Fibroblast of skin of left quadriceps (primary cell): ENCODE measurements at regions not wholly inside any gene's neighbourhood (a gene's known extent, or its start where the extent isn't known, plus 50 kb on each side); places are given as distances from the start of the nearest gene placed in this dataset.

Experiments used
- DNase-seq, 2 experiments: peaks; one replicate each; pipeline ENCODE4 v3.0.0-alpha.2; 2013; ENCODE audit warnings: low read depth in 2 of 2

DNA sequence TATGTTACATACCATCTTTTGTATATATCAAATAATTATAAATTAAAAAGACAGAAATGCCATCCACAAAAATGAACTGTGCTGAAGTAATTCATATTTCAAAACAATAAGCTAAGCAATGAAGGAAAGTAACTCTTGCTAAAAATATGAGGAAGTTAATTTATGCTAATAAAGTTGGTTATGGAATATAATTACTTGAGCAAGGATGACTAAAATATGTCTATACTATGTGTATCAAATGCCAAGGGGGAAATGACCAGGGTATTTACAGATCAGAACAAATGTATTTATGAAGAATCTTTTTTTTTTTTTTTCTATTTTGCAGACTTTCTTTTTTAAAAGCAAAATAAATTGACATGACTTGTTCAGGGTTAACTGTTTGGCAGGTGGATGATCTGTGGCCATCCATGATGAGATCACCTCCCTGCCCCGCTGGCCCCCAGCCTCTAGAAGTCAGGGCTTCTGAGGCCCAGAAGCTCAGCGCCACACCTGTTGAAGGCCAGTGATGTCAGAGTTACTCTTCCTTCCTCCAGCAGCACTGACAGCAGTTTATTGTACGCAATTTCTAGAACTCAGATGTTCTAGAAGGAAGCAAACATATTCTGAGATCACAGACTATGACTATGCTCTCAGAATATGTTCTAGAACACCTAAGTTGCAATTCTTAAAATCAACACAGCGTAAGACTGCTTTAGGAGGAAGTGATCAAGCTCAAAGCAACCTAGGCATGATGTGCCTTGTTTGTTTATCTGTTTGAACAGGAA lies 196.1 kb upstream of the KLF14 start:
- DNase-seq = no peak

DNA sequence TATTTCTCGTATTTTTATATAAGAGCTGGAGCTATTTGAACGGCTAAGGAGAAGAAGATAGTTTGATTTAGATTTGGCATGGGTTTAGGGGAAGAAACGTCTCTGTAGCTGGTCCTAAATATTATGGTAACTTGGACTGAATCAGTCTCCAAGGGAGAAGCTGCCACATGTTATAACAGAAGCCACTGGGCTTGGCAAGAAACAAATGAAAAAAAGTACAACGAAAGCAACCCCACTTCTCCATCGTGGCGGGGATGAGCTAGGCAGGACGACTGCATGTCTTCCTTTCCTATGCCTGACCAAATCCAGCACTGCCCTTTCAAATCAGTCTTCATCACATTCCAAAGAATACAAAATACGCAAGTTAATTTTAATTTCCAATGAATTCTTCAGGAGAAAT lies 196.7 kb upstream of the KLF14 start:
- DNase-seq = no peak

DNA sequence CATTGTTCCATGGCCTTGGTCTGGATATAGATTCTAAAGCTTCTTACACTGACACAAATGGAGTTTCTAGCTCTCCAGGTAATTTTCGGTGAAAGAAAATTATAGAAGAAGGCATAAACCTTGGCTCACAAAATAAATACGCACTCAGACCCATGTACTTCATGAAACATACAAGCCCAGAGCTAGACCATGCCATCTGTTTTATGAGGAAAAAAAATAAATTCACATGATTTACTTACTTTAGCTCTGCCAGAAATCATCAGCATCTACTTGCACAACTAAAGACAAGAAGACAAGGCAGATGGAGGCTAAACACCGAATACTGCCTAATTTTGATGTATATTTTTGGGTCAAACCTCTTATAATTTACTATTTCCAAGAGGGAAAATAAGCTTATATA lies 197.4 kb upstream of the KLF14 start:
- no peak for DNase-seq

DNA sequence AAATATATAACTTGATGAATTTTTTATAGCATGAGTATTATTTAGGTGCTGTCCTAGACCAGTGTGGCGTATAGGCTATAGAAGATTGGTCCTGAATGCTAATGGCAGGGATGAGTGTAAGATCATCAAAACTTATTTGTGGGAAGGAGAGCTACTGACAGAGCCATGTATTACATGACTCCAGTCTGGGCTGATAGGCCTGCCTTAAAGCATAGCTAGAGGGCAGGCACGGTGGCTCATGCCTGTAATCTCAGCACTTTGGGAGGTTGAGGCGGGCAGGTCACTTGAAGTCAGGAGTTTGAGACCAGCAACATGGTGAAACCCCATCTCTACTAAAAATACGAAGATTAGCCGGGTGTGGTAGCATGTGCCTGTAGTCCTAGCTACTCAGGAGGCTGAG lies 198.1 kb upstream of the KLF14 start:
- no peak for DNase-seq

DNA sequence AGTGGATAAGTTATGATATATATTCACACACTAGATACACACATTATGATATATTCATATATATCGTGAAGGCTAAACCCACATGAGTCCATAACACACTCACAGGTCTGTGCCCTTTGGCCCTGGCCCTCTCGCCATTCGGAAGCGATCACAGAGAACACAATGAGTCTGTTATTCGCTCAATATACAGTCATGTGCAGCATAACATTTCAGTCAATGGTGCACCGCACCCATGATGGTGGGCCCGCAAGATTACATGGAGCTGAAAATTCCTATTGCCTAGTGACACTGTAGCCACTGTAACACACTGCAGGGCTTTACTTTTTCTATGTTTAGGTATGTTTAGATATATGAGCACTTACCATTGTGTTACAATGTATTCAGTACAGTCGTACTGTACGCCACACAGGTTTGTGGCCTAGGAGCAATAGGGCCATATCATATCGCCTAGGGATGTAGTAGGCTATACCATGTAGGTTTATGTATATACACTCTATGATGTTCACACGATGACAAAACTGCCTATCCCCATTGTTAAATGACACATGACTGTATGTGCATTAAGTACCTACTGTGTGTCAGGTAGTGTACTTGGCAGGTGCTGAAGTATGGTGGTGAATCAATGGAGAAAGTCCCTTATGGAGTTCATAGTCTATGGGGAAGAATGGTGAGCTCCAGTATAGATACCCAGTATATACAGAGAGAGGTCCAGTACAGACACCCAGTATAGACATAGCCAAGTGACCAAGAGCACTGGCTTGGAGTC lies 198.8 kb upstream of the KLF14 start:
- DNase-seq = no peak

DNA sequence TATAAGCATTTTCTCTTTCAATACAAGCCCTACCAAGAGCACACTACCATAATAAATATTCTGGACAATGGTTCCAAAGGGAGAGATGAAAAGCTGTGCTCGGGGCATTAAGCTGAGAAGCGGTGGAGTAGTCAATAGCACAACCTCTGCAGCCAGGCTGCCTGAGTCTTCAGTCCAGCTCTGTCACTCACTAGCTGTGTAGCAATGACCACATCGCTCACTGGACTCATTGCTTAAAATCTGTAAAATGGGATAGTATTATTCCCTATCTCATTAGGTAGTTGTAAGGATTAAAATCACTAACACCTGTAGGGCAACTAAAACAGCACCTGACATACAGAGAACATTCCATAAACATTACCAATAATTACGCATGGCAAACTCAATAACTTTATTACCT lies 199.9 kb upstream of the KLF14 start:
- no peak for DNase-seq

DNA sequence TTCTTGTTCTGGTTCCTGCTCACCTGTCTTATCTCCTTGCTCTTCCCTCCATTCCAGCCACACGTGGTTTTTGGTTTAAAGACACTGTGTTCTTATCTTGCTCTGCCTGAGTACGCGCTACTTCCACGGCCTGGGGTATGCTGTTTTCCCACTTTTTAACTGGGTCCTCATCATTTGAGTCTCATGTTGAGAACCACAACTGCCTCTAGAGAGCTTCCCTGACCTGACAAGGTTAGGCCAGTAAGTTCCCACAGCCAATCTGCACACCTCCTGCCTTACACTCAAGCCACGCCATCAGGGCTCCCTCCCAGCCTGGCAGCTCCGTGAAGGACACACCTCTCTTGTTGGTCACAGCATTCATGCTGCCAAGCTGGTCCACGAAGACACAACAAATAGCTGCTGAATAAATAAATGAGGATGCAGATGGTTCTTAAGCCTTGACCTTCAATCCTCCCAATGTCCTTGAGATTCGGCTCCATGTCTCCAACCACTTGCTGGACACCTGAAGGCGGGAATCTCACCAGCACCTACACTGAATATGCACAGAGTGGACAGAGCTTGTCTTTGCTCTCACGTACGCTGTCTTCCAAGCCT lies 201.7 kb upstream of the KLF14 start:
- DNase-seq = no peak

DNA sequence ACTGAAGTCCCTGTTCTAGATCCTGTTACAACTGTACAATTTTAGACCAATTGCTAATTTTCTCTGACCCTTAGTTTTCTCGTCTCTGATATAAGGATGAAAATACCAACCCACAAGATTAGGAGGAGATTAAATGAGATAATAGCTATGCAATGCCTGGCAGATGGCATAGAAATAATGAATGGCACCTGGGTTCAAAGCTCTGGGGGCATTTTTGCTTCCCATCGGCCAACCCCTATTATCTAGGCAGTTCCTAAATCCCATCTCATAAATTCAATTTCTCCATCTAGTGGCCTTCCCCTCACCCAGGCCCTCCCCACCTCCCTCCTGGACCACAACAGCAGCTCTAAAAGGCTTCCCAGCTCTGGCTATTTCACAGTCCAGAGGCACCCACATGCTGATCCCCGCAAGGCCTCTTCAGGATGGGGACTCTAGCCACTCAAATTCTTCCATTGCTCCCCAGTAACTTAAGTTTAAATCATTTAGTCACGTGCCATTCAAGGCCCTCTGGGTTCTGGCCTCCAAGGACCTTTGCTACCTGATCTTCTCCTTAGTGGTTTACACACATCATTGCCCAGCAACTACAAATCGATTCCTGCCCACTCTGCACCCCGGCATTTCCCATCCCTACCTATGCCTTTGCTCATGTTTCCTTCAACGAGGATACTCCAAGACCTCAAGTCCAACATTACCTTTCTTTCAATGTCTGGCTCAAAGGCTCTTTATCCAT lies 202.4 kb upstream of the KLF14 start:
- no peak for DNase-seq

DNA sequence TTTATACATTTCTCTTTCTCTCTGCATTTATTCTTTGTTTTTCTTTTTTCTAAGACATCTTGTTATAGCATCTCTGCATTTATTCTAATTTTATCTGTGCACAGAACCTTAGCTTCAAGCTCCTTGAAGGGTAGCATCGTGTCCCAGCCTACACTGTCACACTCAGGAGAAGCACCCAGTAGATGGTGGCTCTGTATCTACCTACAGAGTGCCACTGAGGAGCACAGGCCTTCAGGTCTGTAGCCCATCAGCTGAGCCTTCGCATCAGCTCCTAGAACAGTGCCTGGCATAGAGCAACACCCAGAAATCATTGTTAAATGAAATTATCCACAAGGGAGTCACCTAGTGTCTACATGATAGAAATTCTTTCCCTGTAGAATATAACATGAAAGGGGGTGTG lies 203.0 kb upstream of the KLF14 start:
- no peak for DNase-seq

DNA sequence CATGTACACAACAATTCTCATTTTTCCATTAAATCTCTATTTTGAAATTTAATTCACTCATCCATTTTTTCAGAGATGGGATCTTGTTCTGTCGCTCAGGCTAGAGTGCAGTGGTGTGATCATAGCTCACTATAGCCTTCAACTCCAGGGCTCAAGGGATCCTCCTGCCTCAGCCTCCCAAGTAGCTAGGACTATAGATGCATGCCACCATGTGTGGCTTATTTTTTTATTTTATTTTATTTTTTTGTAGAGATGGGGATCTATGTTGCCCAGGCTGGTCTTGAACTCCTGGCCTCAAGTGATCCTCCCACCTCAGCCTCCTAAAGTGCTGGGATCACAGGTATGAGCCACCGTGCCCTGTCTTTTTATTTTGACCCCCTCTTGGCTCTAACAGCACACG lies 203.8 kb upstream of the KLF14 start:
- DNase-seq = no peak

DNA sequence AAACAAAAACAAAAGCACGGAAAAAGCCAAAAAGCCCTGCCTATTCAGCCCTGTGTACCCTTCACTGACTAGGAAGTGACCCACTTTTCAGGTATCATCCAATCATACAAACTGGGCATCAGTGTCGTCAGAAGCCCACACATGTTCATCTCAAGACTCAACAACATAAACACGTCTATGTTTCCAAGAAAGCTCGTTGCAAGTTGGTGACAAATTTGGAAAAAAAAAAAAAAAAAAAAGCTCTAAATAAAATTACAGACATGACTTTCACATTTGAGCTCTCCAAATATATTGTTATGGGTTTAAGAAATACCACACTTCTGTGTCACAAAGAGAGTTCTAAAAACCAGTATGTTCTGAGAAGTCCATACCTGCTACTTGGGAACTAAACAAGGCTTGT lies 204.7 kb upstream of the KLF14 start:
- no peak for DNase-seq

DNA sequence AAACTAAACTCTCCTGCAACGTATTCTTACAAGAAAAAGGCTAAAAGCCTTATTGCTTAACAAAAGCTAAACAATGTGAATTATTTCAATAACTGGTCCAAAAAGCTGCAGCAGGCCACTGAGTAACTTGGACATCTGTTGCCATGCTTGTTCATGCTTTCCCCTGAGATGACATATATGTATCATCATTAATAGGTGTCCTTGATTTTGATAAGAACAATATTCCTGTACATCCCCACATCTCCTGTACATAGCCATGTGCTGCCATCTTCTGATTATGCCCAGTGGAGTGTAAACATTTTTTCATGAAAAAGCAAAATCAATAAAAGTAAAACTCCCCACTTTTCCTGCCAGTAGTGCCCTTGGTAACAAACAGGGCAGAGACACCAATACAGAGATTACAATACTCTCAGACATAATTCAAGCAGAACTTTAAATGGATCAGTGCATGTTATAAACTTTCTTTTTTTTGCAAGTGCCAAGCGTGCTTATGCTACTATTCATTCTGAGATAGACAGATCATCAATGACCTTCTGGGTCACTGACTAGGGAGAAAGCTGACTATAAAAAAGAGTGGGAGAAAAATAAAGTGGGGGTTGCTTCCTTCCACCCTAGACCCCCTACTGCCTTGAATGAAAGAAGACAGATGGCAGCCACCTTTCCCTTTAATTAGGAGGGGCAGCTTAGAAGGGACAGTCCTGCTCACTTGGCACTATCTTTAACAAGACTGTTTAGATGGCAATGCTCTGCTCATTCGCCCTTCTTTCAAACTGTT lies 205.5 kb upstream of the KLF14 start:
- no peak for DNase-seq

DNA sequence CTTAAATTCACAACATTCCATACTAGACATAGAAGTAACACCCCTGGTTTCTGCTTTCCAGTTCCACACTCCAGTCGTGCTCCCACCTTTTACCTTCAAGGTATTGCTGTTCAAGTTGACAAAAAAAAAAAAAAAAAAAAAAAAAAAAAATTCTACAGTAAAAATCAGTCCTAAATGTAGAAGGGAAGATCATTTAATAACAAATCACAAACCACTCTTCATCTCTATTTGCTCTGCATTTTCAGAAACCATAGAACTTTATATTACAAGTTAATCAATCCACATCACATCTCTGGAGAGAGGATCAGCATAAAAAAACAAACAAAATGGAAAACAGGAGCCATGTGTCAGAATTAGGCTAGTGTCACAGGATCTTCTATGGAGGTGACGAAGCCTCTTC lies 206.3 kb upstream of the KLF14 start:
- no peak for DNase-seq

DNA sequence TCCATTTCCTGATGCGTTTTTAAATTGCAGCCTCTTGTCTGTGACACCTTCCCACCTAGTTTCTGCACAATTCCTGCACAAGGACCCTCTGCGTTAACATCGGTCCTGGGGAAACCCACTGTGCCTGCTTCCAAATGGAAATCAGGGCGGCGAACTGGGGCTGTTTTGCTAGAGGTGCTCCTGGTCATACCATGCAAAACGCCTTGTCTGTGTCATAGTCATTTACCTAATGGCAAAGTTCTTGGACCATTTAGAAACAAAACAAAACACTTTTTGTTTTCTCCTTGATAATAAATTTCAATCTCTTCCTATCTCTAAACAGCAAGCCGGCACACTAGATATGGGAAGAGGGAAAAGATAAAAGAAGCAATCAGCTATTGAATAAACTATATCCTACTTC lies 206.9 kb upstream of the KLF14 start:
- no peak for DNase-seq

DNA sequence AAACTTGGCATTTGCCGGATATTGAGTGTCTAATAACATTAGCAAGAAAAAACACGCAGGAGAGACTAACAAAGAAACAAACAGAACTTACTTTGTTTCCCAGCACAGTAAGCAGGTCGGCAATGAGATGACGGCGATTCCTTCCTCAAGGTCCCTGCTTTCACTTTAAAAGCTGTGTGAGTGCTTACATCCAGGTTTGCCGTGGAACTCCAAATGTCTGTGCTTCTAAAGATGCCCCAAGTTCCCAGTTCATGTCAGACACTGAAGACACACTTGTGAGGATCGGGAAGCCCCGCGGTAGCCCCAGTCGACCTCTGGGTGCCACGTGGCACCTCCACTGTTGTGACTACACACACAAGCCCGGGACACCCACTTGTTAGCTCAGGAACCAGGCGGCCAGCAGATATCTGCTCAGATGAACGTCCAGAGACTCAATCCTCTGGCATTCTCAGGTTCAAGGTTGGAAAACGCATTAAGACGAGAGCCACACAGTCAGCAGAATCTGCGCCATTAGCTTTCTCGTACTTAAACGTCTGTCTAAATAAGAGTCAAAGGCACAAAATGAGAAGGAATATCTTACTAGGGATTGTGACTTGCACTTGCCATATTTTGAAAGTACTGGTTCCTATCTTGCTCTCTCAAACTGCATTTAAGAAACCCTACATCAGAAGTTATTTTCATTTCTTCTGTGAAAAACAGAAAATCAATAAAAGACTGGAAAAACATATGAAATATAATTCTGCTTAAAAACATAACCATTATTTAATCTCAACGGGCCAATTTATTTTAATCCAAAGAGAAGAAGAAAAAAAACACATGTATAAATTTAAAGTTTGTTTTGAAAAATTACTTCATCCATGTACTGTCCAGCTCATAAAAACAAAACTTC lies 207.6 kb upstream of the KLF14 start:
- DNase-seq = no peak

DNA sequence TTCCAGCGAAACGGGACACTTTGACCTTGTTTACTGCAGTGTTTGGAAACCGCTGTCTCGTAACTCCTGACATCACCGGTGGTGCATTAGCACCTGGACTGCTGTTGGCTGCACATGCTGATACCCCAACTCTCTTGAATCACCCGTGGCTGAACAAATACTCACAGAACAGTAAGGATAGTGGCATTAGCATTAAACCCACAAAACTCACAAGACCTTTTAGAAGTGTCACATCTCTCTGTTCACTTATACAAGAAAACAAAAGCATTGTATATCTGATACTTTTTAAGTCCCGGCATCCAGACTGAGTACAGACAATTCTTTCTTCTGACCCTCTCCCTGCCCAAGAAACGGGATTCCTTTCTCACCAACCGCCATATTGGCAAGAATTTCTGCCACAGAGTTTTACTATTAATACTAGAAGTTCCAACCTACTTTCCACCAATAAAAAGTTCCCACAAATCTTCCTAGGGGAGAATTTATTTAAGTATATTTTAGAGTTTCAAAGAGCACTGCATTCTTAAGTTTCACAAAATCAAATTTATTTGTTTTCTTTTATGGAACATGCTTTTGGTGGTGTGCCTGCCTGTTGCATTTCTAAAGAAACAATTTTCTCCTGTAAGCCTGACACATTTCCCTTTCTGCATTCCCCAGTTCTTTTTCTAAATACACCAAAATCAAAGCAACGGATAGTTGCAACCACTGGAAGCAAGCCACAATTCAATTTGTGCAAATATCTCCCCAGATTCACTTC lies 208.4 kb upstream of the KLF14 start:
- DNase-seq = no peak

DNA sequence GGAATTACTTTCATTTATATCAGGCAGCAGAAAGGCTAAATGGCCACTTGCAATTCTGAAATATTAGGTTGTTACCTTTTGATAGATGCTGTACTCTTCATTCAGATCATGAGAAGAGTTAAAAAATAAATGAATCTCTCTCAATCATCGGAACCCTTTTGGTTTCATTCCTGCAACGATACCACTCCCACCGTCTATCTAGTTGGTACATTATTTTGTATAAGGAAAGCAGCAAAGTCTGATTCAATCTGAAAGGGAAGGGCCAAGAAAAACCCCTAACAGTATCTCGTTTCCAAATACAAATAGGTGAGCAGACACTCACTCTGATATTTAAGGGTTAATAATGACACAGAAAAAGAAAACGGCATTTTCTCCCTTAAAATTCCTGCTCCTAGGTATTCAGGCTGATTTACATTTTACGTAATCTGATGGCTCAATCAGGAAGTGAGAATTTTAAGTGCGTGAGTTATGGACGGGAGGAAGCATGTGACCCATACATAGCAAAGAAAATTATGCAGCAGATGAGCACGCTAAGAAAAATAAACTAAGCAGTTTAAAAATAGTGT lies 209.4 kb upstream of the KLF14 start:
- DNase-seq = no peak

DNA sequence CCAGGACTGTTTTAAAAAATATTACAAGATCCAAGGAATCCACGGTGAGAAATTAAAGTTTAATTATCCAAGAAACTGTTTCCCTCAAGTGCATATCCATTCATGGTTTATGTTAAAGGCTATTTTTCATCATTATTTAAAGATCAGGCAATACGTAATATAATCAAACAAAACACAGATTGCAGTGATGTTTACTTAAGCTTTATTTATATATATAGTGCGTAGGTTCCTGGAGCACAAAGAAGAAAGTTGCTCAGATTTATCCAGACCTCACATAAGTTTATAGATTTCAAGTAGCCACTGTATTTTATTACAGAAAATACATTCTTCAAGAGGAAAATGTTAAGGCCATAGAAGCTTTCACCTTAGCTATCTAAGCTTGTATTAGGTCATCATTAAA lies 210.0 kb upstream of the KLF14 start:
- DNase-seq = no peak

DNA sequence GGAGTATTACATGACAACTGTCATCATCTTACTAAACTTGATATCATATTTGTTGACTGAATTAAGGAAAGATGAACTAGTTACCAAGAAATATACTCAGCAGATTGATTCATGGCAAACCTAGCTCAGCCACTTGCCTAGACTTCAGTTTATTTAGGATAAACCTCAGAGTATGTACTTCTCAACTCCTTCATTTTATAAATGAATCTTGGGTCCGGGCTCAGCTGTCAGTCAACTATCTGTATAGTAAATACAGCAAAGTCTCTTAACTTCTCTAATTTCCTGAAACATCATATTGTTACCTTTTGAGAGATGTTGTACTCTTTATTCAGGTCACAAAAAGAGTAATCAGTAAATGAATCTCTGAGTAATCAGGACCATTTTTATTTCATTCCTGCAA lies 211.0 kb upstream of the KLF14 start:
- DNase-seq = no peak

DNA sequence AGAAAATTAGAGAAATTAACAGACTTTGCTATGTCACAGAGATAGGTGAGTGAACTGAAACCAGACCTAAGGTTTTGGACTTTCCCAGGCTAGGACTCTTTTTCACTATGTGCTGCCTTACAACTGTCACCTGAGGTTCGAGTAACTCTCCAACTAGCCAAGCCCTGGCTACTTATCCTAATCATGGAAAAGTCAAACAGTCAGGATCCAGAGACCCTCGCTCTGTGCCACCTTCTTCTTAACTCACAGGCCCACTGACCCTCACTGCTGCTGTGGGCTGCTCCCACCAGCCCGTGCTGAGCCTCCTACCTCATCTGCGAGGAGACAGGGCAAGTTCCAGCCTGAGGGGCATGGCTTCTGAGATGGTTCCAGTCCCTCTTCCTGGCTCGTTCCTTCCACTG lies 211.4 kb upstream of the KLF14 start:
- DNase-seq = no peak
